Transverse colon (tissue), 3 donors: ENCODE measurements at regions not wholly inside any gene's neighbourhood (a gene's known extent, or its start where the extent isn't known, plus 50 kb on each side); places are given as distances from the start of the nearest gene placed in this dataset.

ENCODE experiments used
- CTCF ChIP-seq, 5 experiments: fragments of 200-600 bp in 3 of 5; fragments of 450-650 bp in 2 of 5; sonication (generic) in 3 of 5; IDR thresholded peaks; 1 replicate in 2 of 5; 2 replicates in 3 of 5; pipeline ENCODE4 v1.5.1; 2016 to 2017; ENCODE audit warnings: antibody characterized with exemption in 5 of 5, inconsistent platforms in 3 of 5, mild to moderate bottlenecking in 2 of 5, moderate library complexity in 1 of 5
- EP300 ChIP-seq: sonication (generic); formaldehyde crosslinking; IDR thresholded peaks from one replicate; pipeline ENCODE4 v1.6.1; 2017; ENCODE audit warnings: antibody characterized with exemption, low read depth
- POLR2A ChIP-seq: fragments of 450-650 bp; IDR thresholded peaks from one replicate; pipeline ENCODE4 v1.6.1; 2016; ENCODE audit warnings: antibody characterized with exemption, mild to moderate bottlenecking, moderate library complexity

GRCh38 chrX:4322916-4323315 is 609.5 kb upstream of the PRKX start:
- no peak for TF ChIP-seq EP300
- no peak for TF ChIP-seq CTCF (IDR thresholded peaks at IDR 0.05)
- no peak for TF ChIP-seq POLR2A
